ENCODE measurements at regions not wholly inside any gene's neighbourhood (a gene's known extent, or its start where the extent isn't known, plus 50 kb on each side); places are given as distances from the start of the nearest gene placed in this dataset.

GRCh38 chr11:113567097-113567496 is 91.9 kb upstream of the DRD2 start:
- no peak for TF ChIP-seq CTCF (conservative IDR thresholded peaks at IDR 0.05; ENCODE audit: low read length)
- TF ChIP-seq EZH2phosphoT487 (IDR thresholded peaks at IDR 0.05; ENCODE audit: borderline replicate concordance, low read depth, low read length): no peak

Measured in OCI-LY7 (cell line).